ENCODE measurements at regions not wholly inside any gene's neighbourhood (a gene's known extent, or its start where the extent isn't known, plus 50 kb on each side); places are given as distances from the start of the nearest gene placed in this dataset.

DNA sequence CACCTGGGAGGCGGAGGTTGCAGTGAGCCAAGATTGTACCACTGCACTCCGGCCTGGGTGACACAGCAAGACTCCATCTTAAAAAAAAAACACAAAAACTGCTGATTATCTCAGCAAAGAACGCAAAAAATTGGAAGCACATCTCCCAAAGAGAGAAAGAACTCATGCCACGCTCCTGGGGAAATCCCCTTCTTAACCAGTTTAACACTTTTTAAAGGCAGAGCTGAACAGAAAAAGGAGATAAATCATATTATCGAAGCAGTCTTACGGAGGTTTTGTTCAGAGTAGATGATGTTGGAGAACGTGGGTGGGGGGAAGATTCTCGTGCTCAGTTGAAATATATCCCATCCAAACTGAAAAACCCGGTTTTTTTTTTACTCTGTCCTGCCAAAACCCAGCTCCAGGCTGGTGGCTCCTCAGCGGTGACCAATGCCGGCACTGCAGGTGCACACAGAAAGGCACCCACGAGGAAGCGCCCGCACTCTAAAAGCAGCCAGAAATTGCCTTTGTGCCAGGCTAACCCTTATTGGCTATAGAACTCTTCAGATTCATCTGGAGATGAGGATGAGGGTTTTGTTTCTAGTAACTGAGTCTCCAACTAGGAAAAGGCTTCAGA lies 100.2 kb upstream of the PARP11 start:
- intact Hi-C loops (cut with micrococcal nuclease), result loop anchor here (10.0 kb wide), 1 partner anchor 79 kb away; no protein-coding TSS in a partner anchor
- Histone ChIP-seq H2BK5ac (ENCODE audit: low read depth, low read length, poor library complexity, severe bottlenecking) (no peak overlapping the region), H2BK120ac (ENCODE audit: low read depth, low read length) (no peak overlapping the region), H3K4me1 (ENCODE audit: control insufficient read depth, insufficient read depth, low read length) (no peaks in the 10 kb centered on the region), H4K20me1 (ENCODE audit: insufficient read depth, low read length) (no peaks in the 10 kb centered on the region), H3K4me3 (ENCODE audit: insufficient read depth, low read depth, low read length) (no peak overlapping the region), H3K56ac (ENCODE audit: extremely low read depth, insufficient read depth, low read length) (no peak overlapping the region), H4K91ac (ENCODE audit: insufficient read depth, low read depth, low read length) (no peak overlapping the region), H3K27ac (ENCODE audit: insufficient read depth, low read length) (no peak overlapping the region), H3K4ac (ENCODE audit: low read depth, low read length) (no peak overlapping the region), H3K9me3 (ENCODE audit: control insufficient read depth, insufficient read depth, low read length) (no peaks in the 10 kb centered on the region), H4K8ac (ENCODE audit: low read depth in 2 of 2, low read length in 2 of 2) (no peak overlapping the region), H2AK5ac (ENCODE audit: low read depth, low read length) (no peak overlapping the region), H3K14ac (replicated peaks; ENCODE audit: low read depth, low read length) (no peak overlapping the region), H2BK20ac (ENCODE audit: low read depth, low read length) (no peak overlapping the region), H3K36me3 (ENCODE audit: control insufficient read depth, insufficient read depth, low read length) (no peaks in the 10 kb centered on the region), H3K23ac (ENCODE audit: low read depth, low read length) (no peak overlapping the region), H3K18ac (ENCODE audit: low read depth, low read length) (no peak overlapping the region), H4K5ac (ENCODE audit: low read depth, low read length) (no peak overlapping the region), H3K9ac (ENCODE audit: low read depth, low read length) (no peak overlapping the region), H3K9me1 (ENCODE audit: insufficient read depth, low read length) (no peaks in the 10 kb centered on the region), H2BK15ac (ENCODE audit: low read depth, low read length) (no peak overlapping the region), H2AK9ac (replicated peaks; ENCODE audit: low read depth, low read length, poor library complexity) (no peak overlapping the region), H3K27me3 (ENCODE audit: control insufficient read depth, insufficient read depth, low read length) (no peaks in the 10 kb centered on the region), H2AFZ (replicated peaks; ENCODE audit: low read length, poor library complexity) (no peak overlapping the region), H3K4me2 (ENCODE audit: low read depth, low read length) (no peak overlapping the region), H3K79me1 (ENCODE audit: low read depth in 1 of 2, low read length in 2 of 2) (no peaks in the 10 kb centered on the region)
- DNase-seq (no peak), ATAC-seq (ENCODE audit: low read depth) (no peak)
- ChIA-PET CTCF (no interaction called here), POLR2A (ENCODE audit: unreplicated experiment) (no interaction called here)
- 83% methylated on average over 5 of the region's 14 CpGs; no CpG with 5 or more reads in 1 of the 2 experiments for WGBS, 2 experiments (ENCODE audit: extremely low coverage in 2 of 2, insufficient read length in 1 of 2)
- in situ Hi-C loops (cut with MboI; ENCODE audit: low sequenced_read_pairs), result no loop called here
- dilution Hi-C loops (cut with HindIII; ENCODE audit: low sequenced_read_pairs, unreplicated experiment), result no loop called here
- BruUV-seq (replicated peaks), result no TSS peak
- TF ChIP-seq, protein P1, sequence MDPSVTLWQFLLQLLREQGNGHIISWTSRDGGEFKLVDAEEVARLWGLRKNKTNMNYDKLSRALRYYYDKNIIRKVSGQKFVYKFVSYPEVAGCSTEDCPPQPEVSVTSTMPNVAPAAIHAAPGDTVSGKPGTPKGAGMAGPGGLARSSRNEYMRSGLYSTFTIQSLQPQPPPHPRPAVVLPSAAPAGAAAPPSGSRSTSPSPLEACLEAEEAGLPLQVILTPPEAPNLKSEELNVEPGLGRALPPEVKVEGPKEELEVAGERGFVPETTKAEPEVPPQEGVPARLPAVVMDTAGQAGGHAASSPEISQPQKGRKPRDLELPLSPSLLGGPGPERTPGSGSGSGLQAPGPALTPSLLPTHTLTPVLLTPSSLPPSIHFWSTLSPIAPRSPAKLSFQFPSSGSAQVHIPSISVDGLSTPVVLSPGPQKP (IDR thresholded peaks at IDR 0.05; ENCODE audit: borderline replicate concordance, low read depth, low read length), result no peak
- no peak for TF ChIP-seq MAZ (IDR thresholded peaks at IDR 0.05; ENCODE audit: borderline replicate concordance, low read depth, low read length)
- TF ChIP-seq RFX5 (IDR thresholded peaks at IDR 0.05; ENCODE audit: low read depth, low read length), result no peak
- no peak for TF ChIP-seq SMC3 (IDR thresholded peaks at IDR 0.05; ENCODE audit: low read depth, low read length)
- no peak for TF ChIP-seq RAD21 (IDR thresholded peaks at IDR 0.05; ENCODE audit: low read length)
- TF ChIP-seq POLR2A (IDR thresholded peaks at IDR 0.05; ENCODE audit: low read depth, low read length), result no peak
- TF ChIP-seq, protein P2, sequence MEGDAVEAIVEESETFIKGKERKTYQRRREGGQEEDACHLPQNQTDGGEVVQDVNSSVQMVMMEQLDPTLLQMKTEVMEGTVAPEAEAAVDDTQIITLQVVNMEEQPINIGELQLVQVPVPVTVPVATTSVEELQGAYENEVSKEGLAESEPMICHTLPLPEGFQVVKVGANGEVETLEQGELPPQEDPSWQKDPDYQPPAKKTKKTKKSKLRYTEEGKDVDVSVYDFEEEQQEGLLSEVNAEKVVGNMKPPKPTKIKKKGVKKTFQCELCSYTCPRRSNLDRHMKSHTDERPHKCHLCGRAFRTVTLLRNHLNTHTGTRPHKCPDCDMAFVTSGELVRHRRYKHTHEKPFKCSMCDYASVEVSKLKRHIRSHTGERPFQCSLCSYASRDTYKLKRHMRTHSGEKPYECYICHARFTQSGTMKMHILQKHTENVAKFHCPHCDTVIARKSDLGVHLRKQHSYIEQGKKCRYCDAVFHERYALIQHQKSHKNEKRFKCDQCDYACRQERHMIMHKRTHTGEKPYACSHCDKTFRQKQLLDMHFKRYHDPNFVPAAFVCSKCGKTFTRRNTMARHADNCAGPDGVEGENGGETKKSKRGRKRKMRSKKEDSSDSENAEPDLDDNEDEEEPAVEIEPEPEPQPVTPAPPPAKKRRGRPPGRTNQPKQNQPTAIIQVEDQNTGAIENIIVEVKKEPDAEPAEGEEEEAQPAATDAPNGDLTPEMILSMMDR (conservative IDR thresholded peaks at IDR 0.05; ENCODE audit: low read depth, low read length), result no peak
- TF ChIP-seq MAFK (IDR thresholded peaks at IDR 0.05; ENCODE audit: low read depth, low read length), result no peak
- no peak for TF ChIP-seq BHLHE40 (IDR thresholded peaks at IDR 0.05; ENCODE audit: low read depth, low read length)
- TF ChIP-seq FOS (IDR thresholded peaks at IDR 0.05; ENCODE audit: low read depth, low read length), result no peak
- no peak for TF ChIP-seq RCOR1 (IDR thresholded peaks at IDR 0.05; ENCODE audit: insufficient replicate concordance, low read length)
- TF ChIP-seq CHD1 (IDR thresholded peaks at IDR 0.05; ENCODE audit: low read depth, low read length), result no peak
- TF ChIP-seq NFE2L2 (IDR thresholded peaks at IDR 0.05; ENCODE audit: low read depth, low read length), result no peak
- TF ChIP-seq MXI1 (IDR thresholded peaks at IDR 0.05; ENCODE audit: borderline replicate concordance, low read depth, low read length), result no peak
- TF ChIP-seq CEBPB (IDR thresholded peaks at IDR 0.05; ENCODE audit: low read depth, low read length), result no peak
- TF ChIP-seq, protein P3, sequence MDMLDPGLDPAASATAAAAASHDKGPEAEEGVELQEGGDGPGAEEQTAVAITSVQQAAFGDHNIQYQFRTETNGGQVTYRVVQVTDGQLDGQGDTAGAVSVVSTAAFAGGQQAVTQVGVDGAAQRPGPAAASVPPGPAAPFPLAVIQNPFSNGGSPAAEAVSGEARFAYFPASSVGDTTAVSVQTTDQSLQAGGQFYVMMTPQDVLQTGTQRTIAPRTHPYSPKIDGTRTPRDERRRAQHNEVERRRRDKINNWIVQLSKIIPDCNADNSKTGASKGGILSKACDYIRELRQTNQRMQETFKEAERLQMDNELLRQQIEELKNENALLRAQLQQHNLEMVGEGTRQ (IDR thresholded peaks at IDR 0.05; ENCODE audit: low read depth, low read length), result no peak

All from IMR-90 (cell line).